ENCODE measurements at regions not wholly inside any gene's neighbourhood (a gene's known extent, or its start where the extent isn't known, plus 50 kb on each side); places are given as distances from the start of the nearest gene placed in this dataset.

GRCh38 chr9:90020276-90020871 is 415.6 kb downstream of the GADD45G start:
- no peak overlapping the region for H3K4me3 ChIP-seq (ENCODE audit: control insufficient read depth in 2 of 3, extremely low read depth in 1 of 3, insufficient read depth in 2 of 3, low read depth in 1 of 3, low read length in 3 of 3)
- H3K9me3 ChIP-seq (ENCODE audit: control insufficient read depth, low read depth, low read length) = peaks cover 11% of the 10 kb centered on the region
- TF ChIP-seq CTCF (optimal IDR thresholded peaks at IDR 0.05 in 1 of 3, IDR thresholded peaks at IDR 0.05 in 1 of 3, conservative IDR thresholded peaks at IDR 0.05 in 1 of 3; ENCODE audit: extremely low read depth in 1 of 3, insufficient read depth in 2 of 3, low read length in 3 of 3) (no peak), EZH2 (IDR thresholded peaks at IDR 0.05; ENCODE audit: low read length) (no peak)
- H3K9me1 ChIP-seq (ENCODE audit: control insufficient read depth, extremely low read depth, insufficient read depth, low read length) = no peaks in the 10 kb centered on the region
- H3K9ac ChIP-seq (ENCODE audit: control insufficient read depth, extremely low read depth, insufficient read depth, low read length) = no peak overlapping the region
- no peak overlapping the region for H2AFZ ChIP-seq (ENCODE audit: control insufficient read depth, low read length)
- FAIRE-seq (peak; percentile 87), DNase-seq (ENCODE audit: low read depth, low spot score) (peak; percentile 63)
- H3K27me3 ChIP-seq (ENCODE audit: control insufficient read depth, extremely low read depth, insufficient read depth, low read length) = no peaks in the 10 kb centered on the region
- H3K27ac ChIP-seq (ENCODE audit: control insufficient read depth, insufficient read depth, low read length) = no peak overlapping the region
- H3K4me2 ChIP-seq (ENCODE audit: control insufficient read depth, extremely low read depth, insufficient read depth, low read depth, low read length) = no peak overlapping the region
- dilution Hi-C loops (cut with MboI; ENCODE audit: extremely low pct_ligation_motif_present, low sequenced_read_pairs) = no loop called here
- no peaks in the 10 kb centered on the region for H4K20me1 ChIP-seq (ENCODE audit: control insufficient read depth, extremely low read depth, insufficient read depth, low read length)
- H3K36me3 ChIP-seq (ENCODE audit: control insufficient read depth in 2 of 2, extremely low read depth in 1 of 2, insufficient read depth in 2 of 2, low read length in 2 of 2) = no peaks in the 10 kb centered on the region
- H3K79me2 ChIP-seq (ENCODE audit: control insufficient read depth, insufficient read depth, low read length) = no peaks in the 10 kb centered on the region
- peaks cover 16% of the 10 kb centered on the region for H3K4me1 ChIP-seq (ENCODE audit: control insufficient read depth, extremely low read depth, insufficient read depth, low read length)

GRCh38 chr9:90021216-90021906 is 416.5 kb downstream of the GADD45G start:
- no peaks in the 10 kb centered on the region for H3K27me3 ChIP-seq (ENCODE audit: control insufficient read depth, extremely low read depth, insufficient read depth, low read length)
- DNase-seq (ENCODE audit: low read depth, low spot score) (no peak), FAIRE-seq (no peak)
- H3K9ac ChIP-seq (ENCODE audit: control insufficient read depth, extremely low read depth, insufficient read depth, low read length) = no peak overlapping the region
- H3K27ac ChIP-seq (ENCODE audit: control insufficient read depth, insufficient read depth, low read length) = no peak overlapping the region
- peaks cover 11% of the 10 kb centered on the region for H3K9me3 ChIP-seq (ENCODE audit: control insufficient read depth, low read depth, low read length)
- no peak overlapping the region for H3K4me2 ChIP-seq (ENCODE audit: control insufficient read depth, extremely low read depth, insufficient read depth, low read depth, low read length)
- no peaks in the 10 kb centered on the region for H4K20me1 ChIP-seq (ENCODE audit: control insufficient read depth, extremely low read depth, insufficient read depth, low read length)
- dilution Hi-C loops (cut with MboI; ENCODE audit: extremely low pct_ligation_motif_present, low sequenced_read_pairs) = no loop called here
- H3K4me1 ChIP-seq (ENCODE audit: control insufficient read depth, extremely low read depth, insufficient read depth, low read length) = peaks cover 24% of the 10 kb centered on the region
- no peak overlapping the region for H3K4me3 ChIP-seq (ENCODE audit: control insufficient read depth in 2 of 3, extremely low read depth in 1 of 3, insufficient read depth in 2 of 3, low read depth in 1 of 3, low read length in 3 of 3)
- H2AFZ ChIP-seq (ENCODE audit: control insufficient read depth, low read length) = no peak overlapping the region
- no peaks in the 10 kb centered on the region for H3K36me3 ChIP-seq (ENCODE audit: control insufficient read depth in 2 of 2, extremely low read depth in 1 of 2, insufficient read depth in 2 of 2, low read length in 2 of 2)
- TF ChIP-seq EZH2 (IDR thresholded peaks at IDR 0.05; ENCODE audit: low read length) (no peak), CTCF (optimal IDR thresholded peaks at IDR 0.05 in 1 of 3, IDR thresholded peaks at IDR 0.05 in 1 of 3, conservative IDR thresholded peaks at IDR 0.05 in 1 of 3; ENCODE audit: extremely low read depth in 1 of 3, insufficient read depth in 2 of 3, low read length in 3 of 3) (no peak)
- H3K9me1 ChIP-seq (ENCODE audit: control insufficient read depth, extremely low read depth, insufficient read depth, low read length) = no peaks in the 10 kb centered on the region
- no peaks in the 10 kb centered on the region for H3K79me2 ChIP-seq (ENCODE audit: control insufficient read depth, insufficient read depth, low read length)

Measured in keratinocyte (primary cell).